ENCODE measurements at regions not wholly inside any gene's neighbourhood (a gene's known extent, or its start where the extent isn't known, plus 50 kb on each side); places are given as distances from the start of the nearest gene placed in this dataset.
"Not testable (repeated sequence)": the region's sequence is repeated elsewhere in the genome, so short reads cannot be mapped to it uniquely, and the experiment has no call there.

DNA sequence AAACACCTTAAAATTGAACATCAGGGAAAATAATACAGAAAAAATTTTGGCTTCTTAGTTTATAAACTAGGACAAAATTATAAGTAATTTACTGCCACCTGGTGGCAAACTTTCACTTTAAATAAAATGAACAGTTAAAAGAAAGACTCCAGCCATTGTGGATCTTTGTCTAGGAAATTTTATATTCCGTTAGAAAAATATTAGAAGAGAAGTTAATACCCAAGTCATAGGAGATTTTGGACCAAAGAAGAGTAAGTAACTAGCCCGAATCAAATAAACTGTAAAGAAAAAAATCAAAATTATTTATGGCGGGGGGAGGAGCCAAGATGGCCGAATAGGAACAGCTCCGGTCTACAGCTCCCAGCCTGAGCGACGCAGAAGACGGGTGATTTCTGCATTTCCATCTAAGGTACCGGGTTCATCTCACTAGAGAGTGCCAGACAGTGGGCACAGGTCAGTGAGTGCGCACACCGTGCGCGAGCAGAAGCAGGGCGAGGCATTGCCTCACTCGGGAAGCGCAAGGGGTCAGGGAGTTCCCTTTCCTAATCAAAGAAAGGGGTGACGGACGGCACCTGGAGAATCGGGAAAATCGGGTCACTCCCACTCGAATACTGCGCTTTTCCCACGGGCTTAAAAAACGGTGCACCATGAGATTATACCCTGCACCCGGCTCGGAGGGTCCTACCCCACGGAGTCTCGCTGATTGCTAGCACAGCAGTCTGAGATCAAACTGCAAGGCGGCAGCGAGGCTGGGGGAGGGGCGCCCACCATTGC is 73.4 kb upstream of the SCIN start:
- H3K36me3 Mint-ChIP-seq (ENCODE audit: low read depth); H3K4me1 Mint-ChIP-seq; H3K9me3 Mint-ChIP-seq; H3K27me3 Mint-ChIP-seq (ENCODE audit: low read depth): not testable (repeated sequence)
- Mint-ChIP-seq H3K27ac (peak overlapping the region in 2 of 3 experiments; percentile 37 to 51), H3K4me3 (peak overlapping the region; percentile 61 to 79 (median 69))
- TF ChIP-seq, protein P1, sequence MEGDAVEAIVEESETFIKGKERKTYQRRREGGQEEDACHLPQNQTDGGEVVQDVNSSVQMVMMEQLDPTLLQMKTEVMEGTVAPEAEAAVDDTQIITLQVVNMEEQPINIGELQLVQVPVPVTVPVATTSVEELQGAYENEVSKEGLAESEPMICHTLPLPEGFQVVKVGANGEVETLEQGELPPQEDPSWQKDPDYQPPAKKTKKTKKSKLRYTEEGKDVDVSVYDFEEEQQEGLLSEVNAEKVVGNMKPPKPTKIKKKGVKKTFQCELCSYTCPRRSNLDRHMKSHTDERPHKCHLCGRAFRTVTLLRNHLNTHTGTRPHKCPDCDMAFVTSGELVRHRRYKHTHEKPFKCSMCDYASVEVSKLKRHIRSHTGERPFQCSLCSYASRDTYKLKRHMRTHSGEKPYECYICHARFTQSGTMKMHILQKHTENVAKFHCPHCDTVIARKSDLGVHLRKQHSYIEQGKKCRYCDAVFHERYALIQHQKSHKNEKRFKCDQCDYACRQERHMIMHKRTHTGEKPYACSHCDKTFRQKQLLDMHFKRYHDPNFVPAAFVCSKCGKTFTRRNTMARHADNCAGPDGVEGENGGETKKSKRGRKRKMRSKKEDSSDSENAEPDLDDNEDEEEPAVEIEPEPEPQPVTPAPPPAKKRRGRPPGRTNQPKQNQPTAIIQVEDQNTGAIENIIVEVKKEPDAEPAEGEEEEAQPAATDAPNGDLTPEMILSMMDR (IDR thresholded peaks at IDR 0.05; ENCODE audit: unreplicated experiment in 3 of 3): peak; percentile 46 to 63 (median 49)

DNA sequence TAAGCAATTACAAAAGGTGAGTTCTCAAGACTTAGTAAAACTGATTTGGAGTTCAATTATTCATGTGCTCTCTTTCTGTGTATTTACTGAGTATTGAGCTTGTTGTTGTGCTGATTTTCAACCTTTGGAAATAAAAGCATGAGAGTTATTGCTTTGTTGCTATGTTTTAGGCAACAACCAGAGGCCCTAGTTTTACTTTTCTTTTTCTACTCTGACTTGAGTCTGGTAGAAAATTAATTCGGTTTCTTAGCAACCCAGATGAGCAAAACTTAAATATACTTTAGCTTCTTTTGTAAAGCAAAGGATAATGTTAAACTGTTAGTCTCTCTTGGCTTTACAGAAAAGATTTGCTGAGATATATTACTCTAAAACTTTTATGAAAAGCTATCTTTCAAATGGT is 66.4 kb upstream of the SCIN start:
- Mint-ChIP-seq H3K9me3 (peaks cover under 1% of the 10 kb centered on the region), H3K27me3 (ENCODE audit: low read depth) (no peaks in the 10 kb centered on the region), H3K4me3 (no peak overlapping the region), H3K27ac (peak overlapping the region; percentile 54 to 70 (median 56)), H3K4me1 (no peaks in the 10 kb centered on the region), H3K36me3 (ENCODE audit: low read depth) (no peaks in the 10 kb centered on the region)
- TF ChIP-seq, protein P1 (IDR thresholded peaks at IDR 0.05; ENCODE audit: unreplicated experiment in 3 of 3): no peak

DNA sequence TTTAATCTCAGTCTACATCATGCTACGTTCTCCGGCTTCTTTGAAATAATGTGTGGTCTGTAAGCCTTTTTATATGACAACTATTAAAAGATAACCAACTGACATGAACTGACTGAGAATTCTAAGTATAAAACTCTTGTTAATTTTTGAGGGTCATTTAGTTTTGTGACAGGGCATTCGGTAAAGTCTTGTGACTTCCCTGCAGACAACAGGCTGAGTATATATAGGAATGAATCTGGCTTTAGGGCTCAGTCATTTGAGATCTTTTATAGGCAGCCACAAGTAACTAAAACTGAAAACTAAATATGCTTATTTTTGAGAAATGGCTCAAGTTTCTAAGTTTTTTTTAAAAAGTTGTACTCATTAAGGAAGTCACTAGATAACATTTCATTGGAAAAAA is 62.5 kb upstream of the SCIN start:
- H3K27me3 Mint-ChIP-seq (ENCODE audit: low read depth): no peaks in the 10 kb centered on the region

DNA sequence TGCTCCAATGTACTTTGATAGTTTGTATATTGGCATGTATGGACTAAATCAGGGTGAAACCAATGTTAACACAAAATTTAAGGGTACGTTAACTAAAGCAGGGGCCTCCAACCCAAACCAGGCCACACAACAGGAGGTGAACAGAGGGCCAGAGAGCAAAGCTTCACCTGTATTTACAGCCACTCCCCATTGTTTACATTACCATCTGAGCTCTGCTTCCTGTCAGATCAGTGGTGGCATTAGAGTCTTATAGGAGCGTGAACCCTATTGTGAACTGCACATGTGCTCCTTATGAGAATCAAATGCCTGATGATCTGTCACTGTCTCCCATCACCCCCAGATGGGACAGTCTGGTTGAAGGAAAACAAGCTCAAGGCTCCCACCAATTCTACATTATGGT is 62.0 kb upstream of the SCIN start:
- Mint-ChIP-seq H3K4me3 (no peak overlapping the region), H3K9me3 (peaks cover 3% of the 10 kb centered on the region), H3K4me1 (no peaks in the 10 kb centered on the region), H3K27me3 (ENCODE audit: low read depth) (no peaks in the 10 kb centered on the region), H3K36me3 (ENCODE audit: low read depth) (no peaks in the 10 kb centered on the region), H3K27ac (no peak overlapping the region)
- TF ChIP-seq, protein P1 (IDR thresholded peaks at IDR 0.05; ENCODE audit: unreplicated experiment in 3 of 3): no peak

More for the DNA sequence above, 62.5 kb upstream of the SCIN start:
- TF ChIP-seq, protein P1 (IDR thresholded peaks at IDR 0.05; ENCODE audit: unreplicated experiment in 3 of 3): no peak
- Mint-ChIP-seq H3K4me1 (no peaks in the 10 kb centered on the region), H3K9me3 (peaks cover 1% of the 10 kb centered on the region), H3K4me3 (no peak overlapping the region), H3K36me3 (ENCODE audit: low read depth) (no peaks in the 10 kb centered on the region), H3K27ac (no peak overlapping the region)

DNA sequence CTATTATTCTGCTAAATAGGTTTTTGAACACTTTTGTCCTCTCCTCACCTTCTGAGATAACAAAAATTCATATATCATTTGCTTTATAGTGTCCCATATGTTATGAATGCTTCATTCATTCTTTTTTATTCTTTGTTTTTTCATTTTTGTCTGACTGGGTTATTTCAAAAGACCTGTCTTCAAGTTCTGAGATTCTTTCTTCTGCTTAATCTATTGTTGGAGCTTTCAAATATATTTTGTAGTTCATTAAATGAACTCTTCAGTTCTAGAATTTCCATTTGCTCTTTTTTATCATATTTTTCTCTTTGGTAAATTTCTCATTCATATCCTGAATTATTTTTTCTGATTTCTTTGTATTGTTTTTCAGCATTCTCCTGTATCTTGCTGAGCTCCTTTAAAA is 53.1 kb upstream of the SCIN start:
- Mint-ChIP-seq H3K4me1 (no peaks in the 10 kb centered on the region), H3K27me3 (ENCODE audit: low read depth) (no peaks in the 10 kb centered on the region), H3K4me3 (no peak overlapping the region), H3K9me3 (peaks cover 31% of the 10 kb centered on the region), H3K27ac (no peak overlapping the region), H3K36me3 (ENCODE audit: low read depth) (peaks cover 8% of the 10 kb centered on the region)
- TF ChIP-seq, protein P1 (IDR thresholded peaks at IDR 0.05; ENCODE audit: unreplicated experiment in 3 of 3): no peak
